GM10266 (cell line): ENCODE measurements at regions not wholly inside any gene's neighbourhood (a gene's known extent, or its start where the extent isn't known, plus 50 kb on each side); places are given as distances from the start of the nearest gene placed in this dataset.

Experiments used
- DNase-seq: peaks from one replicate; pipeline ENCODE4 v3.0.0; 2012; ENCODE audit errors: extremely low spot score
- TF ChIP-seq, protein P1 (sequence below): IDR thresholded peaks from 2 replicates; pipeline ENCODE4 v1.5.1; 2012; ENCODE audit warnings: mild to moderate bottlenecking, low read depth; ENCODE audit not compliant: control insufficient read depth, insufficient read depth; ENCODE audit errors: missing control alignments

DNA sequence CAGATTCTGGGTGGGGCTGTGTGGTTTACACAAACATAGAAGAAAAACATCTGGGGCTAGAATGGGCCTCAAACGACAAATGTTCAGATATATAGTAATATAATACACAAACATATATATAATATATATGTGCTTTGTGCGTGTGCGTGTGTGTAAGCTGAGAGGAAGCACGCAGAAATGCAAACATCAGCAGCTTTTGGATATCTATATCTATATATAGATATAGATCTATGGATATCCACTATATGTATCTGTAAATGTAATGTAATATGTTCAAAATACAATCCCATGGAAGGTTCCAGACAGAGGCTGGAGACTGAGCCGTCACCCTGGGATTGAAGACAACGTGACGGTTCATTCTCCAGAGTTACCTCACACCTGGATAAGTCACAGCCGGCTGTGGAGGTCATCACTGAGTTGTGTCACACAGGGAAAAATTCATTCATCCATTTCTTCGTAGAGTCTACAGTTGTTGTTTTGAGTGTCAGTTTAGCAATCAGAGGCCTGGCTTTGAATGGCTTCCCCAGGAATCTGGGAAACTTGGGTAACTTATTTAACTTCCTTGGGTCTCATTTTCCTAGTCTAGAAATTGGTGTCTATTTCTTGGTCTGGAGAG lies 123.0 kb upstream of the CPEB4 start:
- TF ChIP-seq, protein P1, sequence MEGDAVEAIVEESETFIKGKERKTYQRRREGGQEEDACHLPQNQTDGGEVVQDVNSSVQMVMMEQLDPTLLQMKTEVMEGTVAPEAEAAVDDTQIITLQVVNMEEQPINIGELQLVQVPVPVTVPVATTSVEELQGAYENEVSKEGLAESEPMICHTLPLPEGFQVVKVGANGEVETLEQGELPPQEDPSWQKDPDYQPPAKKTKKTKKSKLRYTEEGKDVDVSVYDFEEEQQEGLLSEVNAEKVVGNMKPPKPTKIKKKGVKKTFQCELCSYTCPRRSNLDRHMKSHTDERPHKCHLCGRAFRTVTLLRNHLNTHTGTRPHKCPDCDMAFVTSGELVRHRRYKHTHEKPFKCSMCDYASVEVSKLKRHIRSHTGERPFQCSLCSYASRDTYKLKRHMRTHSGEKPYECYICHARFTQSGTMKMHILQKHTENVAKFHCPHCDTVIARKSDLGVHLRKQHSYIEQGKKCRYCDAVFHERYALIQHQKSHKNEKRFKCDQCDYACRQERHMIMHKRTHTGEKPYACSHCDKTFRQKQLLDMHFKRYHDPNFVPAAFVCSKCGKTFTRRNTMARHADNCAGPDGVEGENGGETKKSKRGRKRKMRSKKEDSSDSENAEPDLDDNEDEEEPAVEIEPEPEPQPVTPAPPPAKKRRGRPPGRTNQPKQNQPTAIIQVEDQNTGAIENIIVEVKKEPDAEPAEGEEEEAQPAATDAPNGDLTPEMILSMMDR, result no peak
- DNase-seq, result no peak

DNA sequence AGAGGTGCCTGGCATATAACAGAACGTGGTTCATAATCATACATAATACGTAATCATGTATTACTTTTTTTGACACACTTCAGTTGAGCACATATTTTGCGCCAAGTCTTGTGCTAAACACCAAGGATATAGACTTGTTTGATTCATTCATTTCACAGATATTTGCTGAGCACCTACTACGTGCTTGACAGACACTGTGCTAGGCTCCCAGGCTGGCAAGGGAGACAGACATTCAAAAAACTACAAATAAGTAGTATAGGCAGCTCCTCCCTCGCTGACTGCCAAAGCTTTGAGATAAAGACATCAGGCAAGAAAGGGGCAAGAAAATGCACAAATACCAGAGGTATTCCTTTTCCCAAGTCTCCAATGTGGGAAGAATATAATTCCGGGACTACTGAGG lies 122.5 kb upstream of the CPEB4 start:
- TF ChIP-seq, protein P1, result no peak
- DNase-seq, result no peak

DNA sequence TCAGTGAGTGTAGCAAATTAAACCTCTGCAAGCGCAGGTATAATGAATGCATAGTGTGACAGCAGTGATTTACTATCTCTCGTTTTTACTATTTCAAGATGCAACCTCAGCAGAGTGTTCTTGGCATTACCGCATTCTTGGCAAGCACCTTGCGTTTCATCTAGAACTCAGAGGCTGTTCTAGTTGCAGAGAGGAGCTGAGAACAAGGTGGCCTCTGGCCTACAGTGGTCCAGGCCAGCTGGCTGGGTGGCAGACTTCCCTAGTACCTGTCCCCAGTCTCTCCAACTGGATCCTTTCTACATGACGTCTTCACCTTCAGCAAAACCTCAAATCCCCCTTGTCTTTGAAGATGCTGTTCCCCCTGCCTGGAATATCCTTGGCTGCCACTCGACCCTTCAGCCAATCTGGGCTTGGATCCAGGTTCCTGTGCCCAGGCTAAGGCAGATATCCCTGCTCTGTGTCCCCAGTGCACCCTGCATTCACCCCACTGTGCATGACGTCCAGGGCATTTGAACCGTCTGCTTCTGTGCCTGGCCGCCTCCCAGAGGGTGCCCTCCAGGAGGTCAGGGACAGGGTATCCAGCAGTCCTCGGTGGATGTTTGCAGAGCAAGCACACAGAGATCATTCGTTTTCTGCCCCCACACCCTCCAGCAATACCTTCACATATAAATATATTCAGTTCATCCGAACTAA lies 120.4 kb upstream of the CPEB4 start:
- DNase-seq, result no peak
- TF ChIP-seq, protein P1, result no peak

DNA sequence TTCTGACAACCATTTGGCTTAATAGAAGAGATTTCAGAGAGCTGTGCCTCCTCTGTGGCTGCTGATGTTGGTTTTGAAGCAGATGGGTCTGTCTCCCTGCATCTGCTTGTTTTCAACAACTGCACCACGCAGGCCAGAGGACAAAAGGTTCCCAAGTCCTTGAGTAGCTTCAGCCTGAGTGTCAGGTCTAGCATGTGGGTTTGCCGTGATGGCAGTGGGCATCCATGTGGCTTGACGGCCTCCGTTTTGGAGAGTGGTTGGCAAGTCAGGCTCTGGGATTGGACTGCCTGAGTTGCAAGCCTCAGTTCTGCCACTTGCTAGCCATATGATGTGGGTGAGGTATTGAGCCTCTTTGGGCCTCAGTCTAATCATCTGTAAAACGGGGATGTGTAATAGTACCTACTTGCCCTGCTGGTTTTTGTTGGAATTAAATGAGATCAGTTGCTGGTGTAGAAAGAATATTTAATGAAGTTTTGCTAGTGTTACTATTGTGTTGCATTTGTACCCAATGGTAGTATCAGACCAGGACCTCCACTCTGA lies 119.8 kb upstream of the CPEB4 start:
- DNase-seq, result no peak
- TF ChIP-seq, protein P1, result no peak

DNA sequence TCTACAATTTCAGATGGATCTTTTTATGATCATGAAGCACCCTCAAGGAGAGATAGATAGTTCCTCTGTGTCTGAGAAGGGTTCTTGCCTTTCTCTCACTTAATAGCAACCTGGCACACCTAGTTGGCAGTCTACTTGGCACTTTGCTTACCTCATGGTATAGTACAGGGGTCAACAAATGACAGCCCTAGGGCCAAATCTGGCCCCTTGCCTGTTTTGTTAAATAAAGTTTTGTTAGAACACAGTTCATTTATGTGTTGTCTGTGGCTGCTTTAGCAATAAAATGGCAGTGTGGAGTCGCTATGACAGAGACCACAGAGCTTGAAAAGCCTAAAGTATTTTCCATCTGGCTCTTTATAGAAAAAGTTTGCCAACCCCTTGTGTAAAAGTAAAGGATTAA lies 119.3 kb upstream of the CPEB4 start:
- TF ChIP-seq, protein P1, result no peak
- DNase-seq, result no peak

DNA sequence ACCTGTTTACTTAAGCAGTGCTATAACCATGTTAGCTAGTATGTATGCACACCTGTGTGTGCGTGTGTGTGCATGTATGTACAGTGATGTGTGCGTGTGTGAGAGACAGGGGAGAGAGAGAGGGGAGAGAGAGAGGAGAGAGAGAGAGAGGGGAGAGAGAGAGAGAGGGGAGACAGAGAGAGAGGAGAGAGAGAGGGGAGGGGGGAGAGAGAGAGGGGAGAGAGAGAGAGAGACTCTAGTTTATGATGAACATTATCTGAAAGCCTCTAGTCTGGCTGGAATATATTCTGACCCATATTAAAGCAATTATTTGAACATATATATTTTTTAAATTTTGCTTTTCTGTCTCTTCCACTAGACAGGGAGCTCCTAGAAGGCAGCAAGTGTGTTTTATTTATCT lies 117.5 kb upstream of the CPEB4 start:
- DNase-seq, result no peak
- TF ChIP-seq, protein P1, result no peak

DNA sequence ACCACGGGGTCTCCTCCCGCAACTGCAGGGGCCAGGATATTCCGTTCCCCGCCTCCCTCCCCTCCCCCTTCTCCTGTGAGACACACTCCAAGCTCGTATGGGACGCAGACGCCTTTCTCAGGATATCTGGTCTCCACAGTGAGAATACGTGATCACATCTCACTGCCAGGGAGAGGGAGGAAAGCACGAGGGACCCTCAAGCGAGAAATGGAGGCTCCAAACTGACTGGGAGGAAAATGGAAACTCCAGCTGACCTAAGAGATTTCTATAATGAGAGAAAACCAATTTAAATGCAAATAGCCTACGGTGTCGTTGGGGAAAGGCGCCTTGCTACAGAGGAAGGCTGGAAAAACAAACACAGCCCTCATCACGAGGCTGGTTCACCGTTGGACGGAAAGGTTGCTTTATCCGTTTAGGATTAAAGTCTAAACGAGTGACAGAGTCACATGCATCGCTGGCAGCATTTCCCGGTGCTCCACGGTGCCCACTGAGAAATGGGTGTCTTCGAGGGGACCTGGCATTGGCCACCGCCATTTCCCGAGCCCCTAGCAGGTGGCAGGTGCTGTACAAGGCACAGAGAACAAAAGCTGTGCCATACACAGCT lies 116.9 kb upstream of the CPEB4 start:
- TF ChIP-seq, protein P1, result no peak
- DNase-seq, result no peak
